WERI-Rb-1 (cell line): ENCODE measurements at regions not wholly inside any gene's neighbourhood (a gene's known extent, or its start where the extent isn't known, plus 50 kb on each side); places are given as distances from the start of the nearest gene placed in this dataset.

Experiments used
- DNase-seq: peaks from one replicate; pipeline ENCODE4 v3.0.0-alpha.2; 2020
- H3K27ac ChIP-seq: fragments of 250-450 bp; sonication (Bioruptor Pico); 2 replicates; pipeline ENCODE4 v1.5.1; 2020; ENCODE audit warnings: mild to moderate bottlenecking, moderate library complexity
- H3K27me3 ChIP-seq: fragments of 250-450 bp; sonication (Bioruptor Pico); 2 replicates; pipeline ENCODE4 v1.5.1; 2021; ENCODE audit warnings: mild to moderate bottlenecking, low read depth, moderate library complexity; ENCODE audit not compliant: insufficient read depth, severe bottlenecking
- H3K36me3 ChIP-seq: fragments of 250-450 bp; sonication (Bioruptor Pico); 2 replicates; pipeline ENCODE4 v1.5.1; 2020; ENCODE audit warnings: mild to moderate bottlenecking, moderate library complexity
- H3K4me3 ChIP-seq: 2 replicates; pipeline ENCODE4 v1.5.1; 2011; ENCODE audit warnings: low read depth, mild to moderate bottlenecking, control low read depth, low read length
- H3K9me3 ChIP-seq: fragments of 250-450 bp; sonication (Bioruptor Pico); 2 replicates; pipeline ENCODE4 v1.5.1; 2021; ENCODE audit warnings: mild to moderate bottlenecking, moderate library complexity; ENCODE audit not compliant: severe bottlenecking
- TF ChIP-seq, protein P1 (sequence below): IDR thresholded peaks from 2 replicates; pipeline ENCODE4 v1.5.1; 2011; ENCODE audit warnings: low read depth, mild to moderate bottlenecking, control low read depth, inconsistent platforms, low read length

DNA sequence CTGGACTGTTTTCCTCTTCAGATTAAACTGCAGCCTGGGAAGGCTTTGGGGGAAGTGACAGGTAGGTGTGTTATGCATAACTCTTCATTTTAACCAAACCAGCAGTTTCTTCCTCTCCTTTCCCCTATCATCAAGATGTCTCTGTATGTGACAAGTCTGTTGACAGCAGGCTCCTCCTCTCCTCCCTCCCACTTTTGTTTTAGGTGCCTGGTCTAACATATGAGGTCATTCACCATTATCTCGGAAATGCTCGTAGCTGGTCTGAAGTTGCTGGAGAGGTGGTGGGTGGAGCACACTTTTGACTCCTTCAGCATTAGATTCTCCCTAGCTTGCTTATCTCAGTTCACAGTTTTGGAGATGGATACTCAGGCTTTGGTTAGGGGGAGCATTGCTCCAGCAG lies 571.0 kb upstream of the EEF2KMT start:
- no peaks in the 10 kb centered on the region for H3K27me3 ChIP-seq
- H3K9me3 ChIP-seq = no peaks in the 10 kb centered on the region
- H3K27ac ChIP-seq = no peak overlapping the region
- DNase-seq = no peak
- no peaks in the 10 kb centered on the region for H3K36me3 ChIP-seq
- TF ChIP-seq, protein P1, sequence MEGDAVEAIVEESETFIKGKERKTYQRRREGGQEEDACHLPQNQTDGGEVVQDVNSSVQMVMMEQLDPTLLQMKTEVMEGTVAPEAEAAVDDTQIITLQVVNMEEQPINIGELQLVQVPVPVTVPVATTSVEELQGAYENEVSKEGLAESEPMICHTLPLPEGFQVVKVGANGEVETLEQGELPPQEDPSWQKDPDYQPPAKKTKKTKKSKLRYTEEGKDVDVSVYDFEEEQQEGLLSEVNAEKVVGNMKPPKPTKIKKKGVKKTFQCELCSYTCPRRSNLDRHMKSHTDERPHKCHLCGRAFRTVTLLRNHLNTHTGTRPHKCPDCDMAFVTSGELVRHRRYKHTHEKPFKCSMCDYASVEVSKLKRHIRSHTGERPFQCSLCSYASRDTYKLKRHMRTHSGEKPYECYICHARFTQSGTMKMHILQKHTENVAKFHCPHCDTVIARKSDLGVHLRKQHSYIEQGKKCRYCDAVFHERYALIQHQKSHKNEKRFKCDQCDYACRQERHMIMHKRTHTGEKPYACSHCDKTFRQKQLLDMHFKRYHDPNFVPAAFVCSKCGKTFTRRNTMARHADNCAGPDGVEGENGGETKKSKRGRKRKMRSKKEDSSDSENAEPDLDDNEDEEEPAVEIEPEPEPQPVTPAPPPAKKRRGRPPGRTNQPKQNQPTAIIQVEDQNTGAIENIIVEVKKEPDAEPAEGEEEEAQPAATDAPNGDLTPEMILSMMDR = no peak
- H3K4me3 ChIP-seq = no peak overlapping the region

DNA sequence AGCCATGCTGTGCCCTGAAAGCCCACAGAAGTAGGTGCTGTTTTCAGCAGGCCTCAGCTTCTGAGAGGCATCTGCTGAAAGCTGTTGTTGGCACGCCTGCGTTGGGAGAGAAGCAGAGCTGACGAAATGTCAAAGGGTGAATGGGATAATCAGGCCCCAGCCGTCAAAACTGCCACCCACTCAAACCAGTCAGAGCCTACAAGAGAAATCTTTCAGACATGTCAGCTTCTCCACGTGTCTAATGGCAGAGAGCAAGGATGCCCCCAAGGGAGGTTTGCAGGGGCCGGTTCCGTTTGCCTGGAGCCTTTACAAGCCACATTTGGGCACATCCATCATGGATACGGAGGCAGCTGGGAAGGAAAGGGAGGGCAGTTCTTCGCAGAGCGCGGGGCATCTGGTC lies 568.2 kb upstream of the EEF2KMT start:
- Histone ChIP-seq H3K4me3 (no peak overlapping the region), H3K36me3 (no peaks in the 10 kb centered on the region), H3K27me3 (no peaks in the 10 kb centered on the region), H3K27ac (no peak overlapping the region), H3K9me3 (no peaks in the 10 kb centered on the region)
- no peak for DNase-seq
- TF ChIP-seq, protein P1 = no peak

DNA sequence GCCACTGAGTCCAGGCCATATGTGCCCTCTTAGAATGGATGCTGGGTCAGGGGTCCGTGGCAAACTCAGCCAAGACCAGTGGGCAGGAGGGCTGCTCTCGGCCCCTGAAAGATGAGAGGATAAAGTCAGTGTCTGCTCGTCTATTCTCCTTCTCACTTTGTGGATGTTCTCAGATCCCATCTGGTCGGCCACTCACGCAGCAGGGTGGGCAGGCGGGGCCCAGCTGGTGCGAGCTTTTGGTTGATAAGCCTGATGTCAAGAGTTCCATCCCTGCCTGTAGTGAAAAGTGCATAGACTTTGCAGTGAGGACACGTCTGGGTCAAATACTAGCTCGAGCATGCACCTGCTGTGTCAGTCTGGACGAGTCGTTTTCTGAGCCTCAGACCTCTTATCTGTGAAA lies 556.2 kb upstream of the EEF2KMT start:
- TF ChIP-seq, protein P1 = no peak
- no peak overlapping the region for H3K4me3 ChIP-seq
- H3K27me3 ChIP-seq = no peaks in the 10 kb centered on the region
- DNase-seq = peak; percentile 66
- no peaks in the 10 kb centered on the region for H3K36me3 ChIP-seq
- H3K27ac ChIP-seq = no peak overlapping the region
- H3K9me3 ChIP-seq = no peaks in the 10 kb centered on the region

DNA sequence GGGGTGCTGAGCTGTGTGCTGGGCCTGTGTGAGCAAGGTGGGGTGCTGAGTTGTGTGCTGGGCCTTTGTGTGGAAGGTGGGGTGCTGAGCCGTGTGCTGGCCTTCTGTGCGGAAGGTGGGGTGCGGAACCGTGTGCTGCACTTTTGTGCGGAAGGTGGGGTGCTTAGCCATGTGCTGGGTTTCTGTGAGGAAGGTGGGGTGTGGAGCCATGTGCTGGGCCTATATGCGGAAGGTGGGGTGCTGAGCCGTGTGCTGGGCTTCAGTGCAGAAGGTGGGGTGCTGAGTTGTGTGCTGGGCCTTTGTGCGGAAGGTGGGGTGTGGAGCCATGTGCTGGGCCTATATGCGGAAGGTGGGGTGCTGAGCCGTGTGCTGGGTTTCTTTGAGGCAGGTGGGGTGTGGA lies 555.4 kb upstream of the EEF2KMT start:
- no peaks in the 10 kb centered on the region for H3K36me3 ChIP-seq
- H3K27ac ChIP-seq = no peak overlapping the region
- H3K4me3 ChIP-seq = no peak overlapping the region

DNA sequence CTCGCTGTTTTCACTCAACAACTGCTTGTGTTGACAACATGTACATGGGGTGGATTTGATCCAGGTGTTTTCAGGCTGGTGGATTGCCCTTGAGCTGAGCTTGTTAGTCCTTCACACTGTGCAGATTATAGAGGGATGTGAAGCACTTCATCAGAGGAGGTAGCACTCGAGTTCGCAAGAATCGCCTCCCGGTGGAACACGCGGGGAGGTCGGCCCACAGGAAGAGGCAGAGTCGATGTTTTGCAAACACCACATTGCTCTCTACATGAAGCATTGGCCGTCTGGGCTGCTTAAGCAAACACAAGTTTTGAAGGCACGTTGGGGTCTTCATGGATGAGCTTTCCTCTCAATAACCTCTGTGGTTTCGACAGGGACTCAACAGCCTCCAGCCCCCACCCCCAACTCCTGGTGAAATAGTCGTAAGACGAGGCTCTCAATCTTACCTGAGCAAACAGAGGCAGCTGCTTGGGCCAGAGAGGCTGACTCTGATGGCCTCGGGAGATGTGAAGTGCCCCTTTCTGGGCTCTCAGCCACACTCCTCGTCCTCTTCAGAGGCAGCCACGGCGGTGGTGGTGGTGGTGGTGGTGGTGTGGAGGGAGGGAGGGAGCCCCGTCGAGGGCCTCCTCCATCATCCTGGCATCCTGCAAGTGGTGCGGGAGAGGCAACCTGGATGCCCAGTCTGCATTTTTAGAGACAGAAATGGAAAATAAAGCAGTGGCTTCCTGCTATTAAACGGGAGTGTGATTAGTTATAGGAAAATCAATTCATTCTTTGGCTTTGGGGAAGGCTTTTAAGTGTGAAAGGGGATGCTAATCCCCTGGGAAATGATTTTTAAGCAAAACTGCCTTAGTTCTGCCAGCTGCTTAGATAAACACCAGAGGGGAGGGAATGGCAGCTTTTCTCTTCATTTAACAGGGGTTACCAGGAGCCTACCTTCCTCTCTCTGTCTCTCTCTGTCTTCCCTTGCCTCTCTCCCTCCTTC lies 552.5 kb upstream of the EEF2KMT start:
- no peak overlapping the region for H3K27ac ChIP-seq
- TF ChIP-seq, protein P1 = no peak
- H3K27me3 ChIP-seq = no peaks in the 10 kb centered on the region
- H3K36me3 ChIP-seq = no peaks in the 10 kb centered on the region
- H3K9me3 ChIP-seq = no peaks in the 10 kb centered on the region
- H3K4me3 ChIP-seq = no peak overlapping the region
- no peak for DNase-seq

More for the DNA sequence above, 555.4 kb upstream of the EEF2KMT start:
- no peak for DNase-seq
- H3K27me3 ChIP-seq = no peaks in the 10 kb centered on the region
- H3K9me3 ChIP-seq = no peaks in the 10 kb centered on the region
- TF ChIP-seq, protein P1 = no peak
